ENCODE measurements at regions not wholly inside any gene's neighbourhood (a gene's known extent, or its start where the extent isn't known, plus 50 kb on each side); places are given as distances from the start of the nearest gene placed in this dataset.

- TF ChIP-seq CTCF (IDR thresholded peaks at IDR 0.05) (no peak), POLR2A (IDR thresholded peaks at IDR 0.05) (no peak)
These were observed 202.8 kb downstream of the BAMBI start for GRCh38 chr10:28879875-28880682.
